VCaP (cell line): ENCODE measurements at regions not wholly inside any gene's neighbourhood (a gene's known extent, or its start where the extent isn't known, plus 50 kb on each side); places are given as distances from the start of the nearest gene placed in this dataset.

ENCODE experiments used
- H3K27ac ChIP-seq: fragments of 450-650 bp; 2 replicates; pipeline ENCODE4 v1.5.1; 2017
- CTCF ChIP-seq: fragments of 450-650 bp; conservative IDR thresholded peaks from 2 replicates; pipeline ENCODE4 v1.5.1; 2017; ENCODE audit warnings: mild to moderate bottlenecking, moderate library complexity

GRCh38 chr6:94535798-94536197, 1041.5 kb upstream of the MANEA start:
- no peak for TF ChIP-seq CTCF
- H3K27ac ChIP-seq, result no peak overlapping the region

DNA sequence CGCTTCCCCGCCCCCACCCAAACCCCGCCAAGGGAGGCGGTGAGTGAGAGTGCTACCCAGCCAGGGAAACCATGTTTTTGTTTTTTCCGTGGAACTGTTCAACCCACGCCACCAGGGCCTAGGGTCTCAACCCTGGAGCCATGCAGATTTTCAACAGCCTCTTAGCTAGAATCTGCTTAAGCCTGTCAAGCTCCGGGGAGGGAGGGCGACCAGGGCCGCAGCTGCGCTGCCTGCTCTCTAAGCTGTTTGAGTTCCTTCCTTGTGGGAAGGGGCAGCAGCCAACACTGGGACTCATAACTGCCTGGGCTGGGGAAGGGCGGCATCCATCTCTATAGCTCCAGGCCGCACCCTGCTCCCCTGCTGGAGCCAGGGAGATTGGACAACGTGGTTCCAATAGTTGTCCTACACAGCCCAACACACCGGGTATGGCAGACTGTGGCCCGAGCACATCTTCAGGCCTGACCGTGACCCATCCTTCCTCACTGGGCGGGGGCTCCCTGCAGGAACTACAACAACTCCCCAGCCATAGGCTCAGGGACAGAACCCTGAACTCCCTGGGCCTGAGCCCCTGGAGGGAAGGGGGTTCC, 1065.7 kb upstream of the MANEA start:
- H3K27ac ChIP-seq, result peak overlapping the region; percentile 34; the same call in 1 of the 2 replicates
- TF ChIP-seq CTCF, result no peak

DNA sequence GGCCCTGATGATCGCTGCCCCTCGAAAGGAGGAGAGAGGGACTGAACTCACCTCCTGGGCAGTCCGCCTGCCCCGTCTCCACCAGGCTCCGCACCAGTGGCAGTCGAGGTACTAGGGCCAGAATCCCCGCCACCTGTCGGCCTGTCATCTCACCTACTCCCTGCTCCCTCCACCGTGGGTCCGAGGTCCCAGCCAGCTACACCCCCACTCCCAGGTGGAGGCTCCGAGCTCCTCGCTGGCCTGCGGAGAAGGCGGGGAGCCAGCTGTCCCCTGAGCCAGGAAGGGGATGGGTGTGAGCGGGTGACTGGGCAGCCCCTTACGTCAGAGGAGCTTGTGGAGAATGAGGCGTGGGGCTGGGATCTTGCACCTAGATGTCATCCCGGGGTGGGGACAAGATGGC, 1066.5 kb upstream of the MANEA start:
- TF ChIP-seq CTCF, result no peak
- no peak overlapping the region for H3K27ac ChIP-seq

DNA sequence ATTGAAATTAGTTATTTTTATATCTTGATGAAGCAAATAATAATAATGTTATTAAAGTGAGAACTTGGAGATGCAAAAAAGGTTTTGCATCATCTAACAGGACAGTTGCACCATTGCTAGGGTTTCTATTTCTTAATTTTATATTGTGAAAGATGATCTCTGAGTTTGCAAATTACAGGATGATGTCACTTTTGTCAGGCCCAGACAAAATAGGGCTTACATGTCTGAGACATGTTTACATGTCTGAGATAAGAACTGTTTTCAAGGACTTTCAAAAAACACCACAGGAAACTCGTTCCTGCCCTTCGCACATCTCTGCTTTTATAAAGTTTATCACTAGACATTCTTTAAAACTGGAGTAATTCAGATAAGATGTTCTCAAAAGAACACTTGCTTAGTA, 1075.8 kb upstream of the MANEA start:
- TF ChIP-seq CTCF, result no peak
- H3K27ac ChIP-seq, result no peak overlapping the region

GRCh38 chr6:94498099-94498498, 1078.7 kb upstream of the EPHA7 start:
- no peak overlapping the region for H3K27ac ChIP-seq
- TF ChIP-seq CTCF, result no peak

GRCh38 chr6:94494500-94494899, 1075.1 kb upstream of the EPHA7 start:
- no peak overlapping the region for H3K27ac ChIP-seq
- no peak for TF ChIP-seq CTCF

- no peak overlapping the region for H3K27ac ChIP-seq
- no peak for TF ChIP-seq CTCF
These were observed 1068.0 kb upstream of the EPHA7 start for GRCh38 chr6:94487371-94487770.
